ENCODE measurements at regions not wholly inside any gene's neighbourhood (a gene's known extent, or its start where the extent isn't known, plus 50 kb on each side); places are given as distances from the start of the nearest gene placed in this dataset.

- no peak for TF ChIP-seq CTCF (IDR thresholded peaks at IDR 0.05; ENCODE audit: insufficient read depth, missing control alignments)
- DNase-seq (ENCODE audit: insufficient read length, low spot score) (no peak), FAIRE-seq (no peak)
These were observed 180.1 kb upstream of the ARID2 start for GRCh38 chr12:45549337-45549902.

GRCh38 chr12:45553204-45553603 is 176.3 kb upstream of the ARID2 start:
- no peak for TF ChIP-seq CTCF (IDR thresholded peaks at IDR 0.05; ENCODE audit: insufficient read depth, missing control alignments)
- FAIRE-seq (no peak), DNase-seq (ENCODE audit: insufficient read length, low spot score) (no peak)

- no peak for FAIRE-seq
- DNase-seq (ENCODE audit: insufficient read length, low spot score), result no peak
- TF ChIP-seq CTCF (IDR thresholded peaks at IDR 0.05; ENCODE audit: insufficient read depth, missing control alignments), result no peak
These were observed 172.5 kb upstream of the ARID2 start for GRCh38 chr12:45557016-45557415.

- DNase-seq (ENCODE audit: insufficient read length, low spot score), result no peak
- FAIRE-seq, result no peak
- no peak for TF ChIP-seq CTCF (IDR thresholded peaks at IDR 0.05; ENCODE audit: insufficient read depth, missing control alignments)
These were observed 171.2 kb upstream of the ARID2 start for GRCh38 chr12:45558353-45558752.

- no peak for TF ChIP-seq CTCF (IDR thresholded peaks at IDR 0.05; ENCODE audit: insufficient read depth, missing control alignments)
- no peak for FAIRE-seq
- DNase-seq (ENCODE audit: insufficient read length, low spot score), result no peak
These were observed 170.0 kb upstream of the ARID2 start for GRCh38 chr12:45559537-45559936.

- TF ChIP-seq CTCF (IDR thresholded peaks at IDR 0.05; ENCODE audit: insufficient read depth, missing control alignments), result no peak
- no peak for DNase-seq (ENCODE audit: insufficient read length, low spot score)
- FAIRE-seq, result no peak
These were observed 168.8 kb upstream of the ARID2 start for GRCh38 chr12:45560689-45561088.

GRCh38 chr12:45561488-45561887 is 168.0 kb upstream of the ARID2 start:
- TF ChIP-seq CTCF (IDR thresholded peaks at IDR 0.05; ENCODE audit: insufficient read depth, missing control alignments), result no peak
- DNase-seq (ENCODE audit: insufficient read length, low spot score) (no peak), FAIRE-seq (no peak)

Measured in D721Med (cell line).